Memory B cell (primary cell): ENCODE measurements at regions not wholly inside any gene's neighbourhood (a gene's known extent, or its start where the extent isn't known, plus 50 kb on each side); places are given as distances from the start of the nearest gene placed in this dataset.

Source experiments
- ATAC-seq: fragments of 150-1000 bp; cut with Tn5 transposase; 2 replicates; pipeline ENCODE4 v1.10.0; 2021; ENCODE audit warnings: low read depth, mild to moderate bottlenecking, moderate library complexity
- DNase-seq, 2 donors: peaks; one replicate each; pipeline ENCODE4 v3.0.0; 2022; ENCODE audit warnings: low spot score in 2 of 2
- H3K27ac Mint-ChIP-seq: one replicate; pipeline ENCODE4 v1.8.0; 2022; ENCODE audit warnings: mild to moderate bottlenecking, moderate library complexity, mixed read lengths
- H3K27me3 Mint-ChIP-seq: one replicate; pipeline ENCODE4 v1.8.0; 2022; ENCODE audit warnings: mixed read lengths
- H3K36me3 Mint-ChIP-seq: one replicate; pipeline ENCODE4 v1.8.0; 2022; ENCODE audit warnings: mild to moderate bottlenecking, mixed read lengths
- H3K4me1 Mint-ChIP-seq: one replicate; pipeline ENCODE4 v1.8.0; 2022; ENCODE audit warnings: mixed read lengths
- H3K4me3 Mint-ChIP-seq: one replicate; pipeline ENCODE4 v1.8.0; 2022; ENCODE audit warnings: mild to moderate bottlenecking, moderate library complexity, mixed read lengths
- H3K9me3 Mint-ChIP-seq: one replicate; pipeline ENCODE4 v1.8.0; 2022; ENCODE audit warnings: mixed read lengths

DNA sequence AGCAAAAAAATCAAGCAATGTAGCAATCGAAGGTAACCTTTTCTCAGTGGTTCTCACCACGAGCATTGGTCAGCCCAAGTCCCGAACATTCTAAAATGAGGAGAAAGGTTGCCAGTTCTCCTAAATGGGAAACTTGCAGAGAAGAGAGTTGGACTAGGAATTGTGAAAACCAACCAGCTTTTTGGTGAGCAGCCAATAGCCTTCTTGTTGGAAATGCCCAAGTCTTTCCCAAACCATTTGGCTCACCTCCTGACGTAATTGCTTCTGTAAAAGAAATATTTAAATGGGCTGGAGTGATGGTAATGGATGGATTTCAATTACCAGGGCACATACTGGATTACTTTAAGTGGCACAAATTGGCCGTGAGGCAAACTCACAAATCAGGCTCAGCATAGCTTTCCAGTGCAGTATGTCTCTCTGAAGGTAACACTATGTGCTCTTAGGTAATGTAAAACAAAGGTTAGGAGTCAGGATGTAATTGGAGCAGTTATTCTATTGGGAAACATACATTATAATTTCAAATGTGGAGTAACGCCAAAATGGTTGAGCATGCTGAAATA lies 423.2 kb downstream of the KLF5 start:
- DNase-seq, result no peak
- H3K36me3 Mint-ChIP-seq, result no peaks in the 10 kb centered on the region
- H3K27me3 Mint-ChIP-seq, result peaks cover 2% of the 10 kb centered on the region
- H3K4me3 Mint-ChIP-seq, result no peak overlapping the region
- no peak for ATAC-seq
- no peaks in the 10 kb centered on the region for H3K9me3 Mint-ChIP-seq
- no peaks in the 10 kb centered on the region for H3K4me1 Mint-ChIP-seq
- H3K27ac Mint-ChIP-seq, result no peak overlapping the region

DNA sequence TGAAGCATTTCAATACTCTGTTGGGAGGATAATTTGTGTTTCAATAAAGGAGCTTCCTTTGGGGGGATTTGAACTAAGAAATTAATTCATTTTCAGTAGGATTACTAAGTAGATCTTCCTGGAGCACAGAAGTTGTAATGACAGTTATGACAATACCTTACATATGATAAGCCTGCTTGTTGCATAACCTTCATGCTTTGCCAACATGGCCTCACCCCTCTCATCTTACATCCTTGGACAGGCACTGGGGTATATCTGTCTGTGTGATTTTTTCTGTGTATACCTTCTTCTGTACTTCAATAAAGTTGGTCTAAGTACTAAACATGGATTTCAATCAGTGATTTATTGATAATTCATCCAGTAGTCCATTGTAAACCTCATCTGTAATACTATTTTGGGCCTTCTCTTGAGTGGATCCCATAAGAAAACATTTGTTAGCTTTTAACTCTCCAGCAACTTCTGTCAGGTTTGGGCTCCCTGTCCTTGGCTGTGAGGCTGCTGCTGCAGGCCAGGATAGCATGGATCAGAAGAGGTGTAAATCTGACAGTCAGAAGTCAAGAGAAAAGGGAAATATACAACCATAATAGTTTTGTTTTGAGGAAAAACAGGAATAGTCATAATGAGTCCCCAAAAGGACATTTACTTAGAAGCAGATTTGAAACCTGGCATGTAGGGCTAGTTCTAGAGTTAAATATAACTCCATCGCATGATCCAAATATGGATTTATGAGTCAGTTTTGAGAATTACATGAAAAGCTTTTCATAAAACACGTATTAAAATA lies 422.2 kb downstream of the KLF5 start:
- no peak for DNase-seq
- Mint-ChIP-seq H3K27ac (no peak overlapping the region), H3K36me3 (no peaks in the 10 kb centered on the region), H3K4me3 (no peak overlapping the region), H3K4me1 (no peaks in the 10 kb centered on the region), H3K9me3 (no peaks in the 10 kb centered on the region), H3K27me3 (peaks cover 2% of the 10 kb centered on the region)
- ATAC-seq, result no peak

DNA sequence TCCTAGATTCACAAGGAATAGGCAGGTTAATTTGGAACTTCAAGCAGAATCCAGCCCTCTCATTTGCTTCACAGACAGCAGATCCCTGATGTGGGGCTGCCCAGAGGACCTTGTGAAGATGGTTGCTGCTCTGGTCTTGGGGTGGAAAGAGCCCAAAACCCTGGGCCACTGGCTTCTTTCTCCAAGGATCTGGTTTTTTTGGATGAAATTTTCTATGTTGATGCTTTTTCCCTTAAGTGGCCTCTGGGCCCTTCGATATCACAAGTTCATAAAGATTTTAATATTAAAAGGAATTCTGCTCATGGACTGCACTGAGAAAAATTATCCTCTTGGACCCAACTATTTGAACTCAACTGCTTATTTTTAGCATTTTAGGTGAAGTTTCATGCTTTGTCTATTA lies 421.1 kb downstream of the KLF5 start:
- Mint-ChIP-seq H3K4me1 (no peaks in the 10 kb centered on the region), H3K27ac (no peak overlapping the region), H3K36me3 (no peaks in the 10 kb centered on the region), H3K9me3 (no peaks in the 10 kb centered on the region), H3K27me3 (peaks cover 2% of the 10 kb centered on the region), H3K4me3 (no peak overlapping the region)
- ATAC-seq (no peak), DNase-seq (no peak)

DNA sequence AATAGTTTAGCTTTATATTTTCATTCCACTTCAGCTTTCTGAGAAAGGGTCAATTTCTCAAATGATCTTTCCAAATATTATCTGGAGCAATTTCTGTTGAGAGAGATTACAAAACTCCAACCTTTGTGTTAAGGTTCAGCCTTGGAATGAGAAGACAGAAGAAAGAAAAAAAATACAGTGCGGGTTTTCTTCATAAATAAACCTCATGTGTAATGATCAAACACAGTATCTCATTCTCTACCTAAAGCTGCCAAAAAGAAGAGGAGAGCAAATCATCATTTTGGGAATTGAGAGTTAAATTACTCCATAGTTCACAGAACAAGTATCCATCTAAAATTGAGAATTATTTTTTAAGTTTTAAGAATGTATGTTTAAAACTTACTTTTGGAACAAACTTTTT lies 420.5 kb downstream of the KLF5 start:
- Mint-ChIP-seq H3K4me3 (no peak overlapping the region), H3K27me3 (peaks cover 2% of the 10 kb centered on the region), H3K9me3 (no peaks in the 10 kb centered on the region), H3K27ac (no peak overlapping the region), H3K36me3 (no peaks in the 10 kb centered on the region), H3K4me1 (no peaks in the 10 kb centered on the region)
- DNase-seq, result no peak
- no peak for ATAC-seq

DNA sequence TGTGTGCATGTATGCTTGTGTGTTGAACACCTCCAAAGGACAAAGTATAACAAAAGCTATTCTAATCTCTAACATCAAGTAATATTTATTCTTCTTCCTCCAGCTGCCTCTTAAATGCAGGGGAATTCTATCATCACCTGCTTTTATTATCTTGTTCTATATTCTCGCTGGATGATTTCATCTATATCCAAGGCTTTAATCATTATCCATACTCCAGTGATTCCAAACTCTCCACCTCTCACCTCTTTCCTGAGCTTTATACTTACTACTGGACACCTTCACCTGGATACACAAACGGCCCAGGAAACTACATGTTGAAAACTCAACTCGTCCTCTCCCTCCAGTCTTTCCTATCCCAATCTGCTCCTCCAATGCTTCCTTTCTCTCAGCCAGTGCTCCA lies 418.6 kb downstream of the KLF5 start:
- no peaks in the 10 kb centered on the region for H3K36me3 Mint-ChIP-seq
- H3K9me3 Mint-ChIP-seq, result no peaks in the 10 kb centered on the region
- no peaks in the 10 kb centered on the region for H3K27me3 Mint-ChIP-seq
- no peaks in the 10 kb centered on the region for H3K4me1 Mint-ChIP-seq
- H3K27ac Mint-ChIP-seq, result no peak overlapping the region
- DNase-seq (no peak), ATAC-seq (no peak)
- no peak overlapping the region for H3K4me3 Mint-ChIP-seq

DNA sequence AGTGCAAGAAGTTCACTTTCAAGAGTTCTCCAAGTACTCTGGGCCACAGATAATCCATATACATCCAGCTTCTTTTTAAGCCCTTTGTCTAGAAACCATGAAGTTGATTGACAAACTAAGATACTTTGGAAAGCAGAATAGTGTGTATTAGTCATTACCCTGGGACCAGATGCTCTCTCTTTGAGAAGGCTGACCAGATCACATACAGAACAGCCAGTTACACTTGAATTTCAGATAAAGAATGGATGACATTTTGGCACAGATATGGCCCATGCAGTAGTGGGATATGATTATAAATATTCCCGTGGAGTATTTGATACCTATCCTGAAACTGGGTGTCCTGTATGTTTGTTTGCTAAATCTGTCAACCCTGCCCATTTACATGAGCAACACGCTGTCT lies 414.2 kb downstream of the KLF5 start:
- DNase-seq (no peak), ATAC-seq (no peak)
- no peaks in the 10 kb centered on the region for H3K27me3 Mint-ChIP-seq
- no peak overlapping the region for H3K4me3 Mint-ChIP-seq
- no peaks in the 10 kb centered on the region for H3K36me3 Mint-ChIP-seq
- H3K27ac Mint-ChIP-seq, result no peak overlapping the region
- H3K4me1 Mint-ChIP-seq, result no peaks in the 10 kb centered on the region
- H3K9me3 Mint-ChIP-seq, result peaks cover 9% of the 10 kb centered on the region

DNA sequence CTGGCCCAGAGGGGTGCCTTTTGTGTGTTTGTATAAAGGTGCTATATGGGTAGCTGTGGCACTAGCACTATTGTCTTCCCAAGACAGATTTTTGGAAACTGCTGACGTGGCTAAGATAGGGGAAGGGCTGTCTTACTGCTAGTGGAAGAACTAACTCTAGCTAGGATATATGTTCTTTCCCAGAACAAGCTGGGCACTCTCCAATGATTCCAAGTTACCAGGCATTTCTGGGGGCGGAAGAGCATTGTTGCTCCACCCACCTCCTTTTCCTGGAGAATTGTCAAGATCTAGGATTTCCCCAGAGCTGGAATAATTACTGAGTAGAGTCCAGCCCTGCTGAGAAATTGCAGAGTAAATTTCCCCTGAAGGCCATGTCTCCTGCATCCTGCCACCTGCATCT lies 408.3 kb downstream of the KLF5 start:
- Mint-ChIP-seq H3K4me3 (no peak overlapping the region), H3K9me3 (peaks cover 9% of the 10 kb centered on the region), H3K27ac (no peak overlapping the region), H3K4me1 (no peaks in the 10 kb centered on the region), H3K36me3 (no peaks in the 10 kb centered on the region), H3K27me3 (no peaks in the 10 kb centered on the region)
- ATAC-seq, result no peak
- no peak for DNase-seq

DNA sequence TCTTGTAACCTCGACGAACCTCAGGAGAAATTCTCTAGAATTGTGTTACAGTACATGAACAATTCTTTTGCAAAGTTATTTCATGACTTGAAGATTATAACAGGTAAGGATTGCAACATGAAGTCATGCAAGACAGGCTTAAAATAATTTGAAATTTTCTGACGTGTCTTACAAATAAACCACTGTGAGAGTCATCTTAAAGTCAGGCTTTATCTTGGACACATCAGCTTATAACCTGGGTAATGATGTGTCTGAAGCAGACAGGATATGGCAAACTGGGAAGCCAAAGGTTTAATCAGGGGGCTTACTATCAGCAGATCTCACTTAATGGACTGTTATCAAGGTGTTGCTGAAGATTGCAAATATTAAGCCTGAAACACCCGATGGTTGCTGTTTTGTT lies 407.8 kb downstream of the KLF5 start:
- Mint-ChIP-seq H3K4me3 (no peak overlapping the region), H3K27ac (no peak overlapping the region), H3K36me3 (no peaks in the 10 kb centered on the region), H3K4me1 (no peaks in the 10 kb centered on the region), H3K27me3 (no peaks in the 10 kb centered on the region), H3K9me3 (peaks cover 7% of the 10 kb centered on the region)
- ATAC-seq, result no peak
- DNase-seq, result no peak

DNA sequence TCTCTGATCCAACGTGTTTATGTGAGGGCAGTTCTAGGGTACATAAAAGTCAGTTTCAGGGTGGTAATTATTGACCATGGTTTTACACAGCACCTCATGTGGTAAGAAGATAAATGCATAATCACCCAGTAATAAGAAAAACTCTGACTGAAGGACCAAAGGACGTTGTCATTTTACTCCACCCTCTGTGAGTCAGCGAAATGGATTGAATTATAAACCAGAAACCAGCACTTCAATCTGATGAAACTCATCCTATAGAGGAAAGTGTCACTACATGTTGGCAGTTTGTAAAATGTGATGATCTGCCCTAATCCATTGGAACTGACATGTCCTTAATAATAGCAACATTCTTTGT lies 406.8 kb downstream of the KLF5 start:
- Mint-ChIP-seq H3K27me3 (no peaks in the 10 kb centered on the region), H3K4me3 (no peak overlapping the region), H3K4me1 (no peaks in the 10 kb centered on the region), H3K9me3 (peaks cover 3% of the 10 kb centered on the region), H3K36me3 (no peaks in the 10 kb centered on the region), H3K27ac (no peak overlapping the region)
- DNase-seq (no peak), ATAC-seq (no peak)

DNA sequence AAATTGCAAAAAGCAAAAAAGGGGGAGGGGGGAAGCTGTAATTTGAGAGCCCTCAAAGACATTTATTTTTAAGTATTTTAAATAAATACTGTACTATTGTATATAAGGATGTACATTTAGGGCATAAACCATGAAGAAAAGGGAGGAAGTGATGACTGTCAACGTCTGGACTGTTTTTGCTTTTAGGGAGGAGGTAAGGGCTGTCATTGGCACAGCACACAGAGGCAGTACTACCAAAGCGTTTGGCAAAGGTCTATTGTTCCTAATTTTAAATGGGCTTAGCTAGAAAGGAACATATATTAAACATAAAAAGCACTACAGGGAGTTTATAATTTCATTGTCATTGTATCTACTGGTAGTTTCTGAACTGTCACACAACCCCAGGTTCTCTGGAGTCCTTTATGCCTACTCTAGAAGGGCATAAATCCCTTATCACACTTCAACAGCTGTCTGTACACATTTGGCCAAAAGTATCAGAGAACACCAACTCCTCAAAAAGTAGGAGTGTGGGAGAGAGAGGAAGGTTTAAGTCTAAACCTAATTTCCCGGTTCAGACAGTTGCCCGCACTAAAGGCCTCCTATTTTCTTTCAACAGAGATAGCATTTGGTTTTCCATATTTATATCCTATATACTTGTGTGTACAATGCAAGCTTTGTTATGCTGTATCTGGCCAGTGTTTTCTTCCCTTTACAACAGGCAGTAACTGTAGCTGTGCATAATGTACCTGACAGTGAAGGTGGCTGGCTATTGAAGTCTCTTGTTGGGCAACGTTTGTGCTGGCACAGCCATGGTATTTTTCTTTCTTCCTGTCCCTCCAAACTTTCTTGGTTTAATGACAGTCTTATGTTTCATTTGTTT lies 406.2 kb downstream of the KLF5 start:
- peaks cover 7% of the 10 kb centered on the region for H3K9me3 Mint-ChIP-seq
- no peak overlapping the region for H3K27ac Mint-ChIP-seq
- no peaks in the 10 kb centered on the region for H3K4me1 Mint-ChIP-seq
- ATAC-seq (no peak), DNase-seq (no peak)
- H3K36me3 Mint-ChIP-seq, result no peaks in the 10 kb centered on the region
- H3K27me3 Mint-ChIP-seq, result no peaks in the 10 kb centered on the region
- H3K4me3 Mint-ChIP-seq, result no peak overlapping the region

DNA sequence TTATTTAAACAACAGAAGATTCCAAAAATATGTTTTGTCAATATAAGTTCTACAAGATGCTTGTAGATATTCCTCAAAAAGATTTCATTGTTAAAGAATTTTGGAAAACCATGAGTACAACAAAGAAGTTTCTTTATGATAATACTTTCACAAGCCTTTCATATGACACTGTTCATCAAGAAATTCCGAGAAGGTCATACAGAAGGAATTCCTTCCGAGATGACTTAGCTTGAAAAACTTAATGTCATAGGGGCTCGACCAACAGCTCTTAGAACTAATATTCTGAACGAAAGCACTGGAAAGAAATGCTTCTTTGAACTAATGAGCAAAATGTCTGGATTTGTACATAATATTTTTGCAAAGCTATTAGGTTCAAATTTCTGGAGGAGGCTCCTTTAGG lies 403.4 kb downstream of the KLF5 start:
- H3K27ac Mint-ChIP-seq, result no peak overlapping the region
- no peak for DNase-seq
- ATAC-seq, result no peak
- H3K4me3 Mint-ChIP-seq, result no peak overlapping the region
- no peaks in the 10 kb centered on the region for H3K27me3 Mint-ChIP-seq
- H3K9me3 Mint-ChIP-seq, result peaks cover 6% of the 10 kb centered on the region
- H3K4me1 Mint-ChIP-seq, result no peaks in the 10 kb centered on the region
- no peaks in the 10 kb centered on the region for H3K36me3 Mint-ChIP-seq

DNA sequence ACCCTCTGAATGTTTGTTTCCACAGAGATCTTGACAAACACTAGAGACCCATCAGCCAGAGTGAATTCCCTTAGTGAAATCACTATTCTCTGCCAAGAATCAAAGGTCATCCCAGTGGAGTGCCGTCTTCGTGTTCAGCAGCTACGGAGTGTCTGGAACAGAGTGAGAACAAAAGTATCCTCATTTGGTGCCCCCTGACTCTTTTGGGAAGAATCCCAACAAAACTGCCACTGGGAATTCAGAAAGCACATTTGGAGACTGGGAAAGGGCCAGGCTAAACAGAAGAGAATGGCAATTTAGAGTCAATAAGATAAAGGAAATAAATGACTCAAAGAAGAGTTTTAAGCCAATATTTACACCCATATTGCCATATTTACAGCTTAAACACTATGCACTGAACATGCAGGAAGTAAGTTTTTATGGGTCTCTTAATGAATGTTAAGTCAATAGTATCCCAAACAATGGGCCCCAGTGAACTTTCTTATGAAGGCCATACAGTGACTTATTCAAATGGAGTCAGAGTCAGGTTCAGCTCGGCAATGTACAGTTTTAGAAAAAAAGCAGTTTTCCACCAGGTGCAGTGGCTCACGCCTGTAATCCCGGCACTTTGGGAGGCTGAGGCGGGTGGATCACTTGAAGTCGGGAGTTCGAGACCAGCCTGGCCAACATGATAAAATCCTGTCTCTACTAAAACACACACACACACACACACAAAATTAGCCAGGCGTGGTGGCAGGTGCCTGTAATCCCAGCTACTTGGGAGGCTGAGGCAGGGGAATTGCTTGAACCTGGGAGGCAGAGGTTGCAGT lies 392.6 kb downstream of the KLF5 start:
- no peak for ATAC-seq
- Mint-ChIP-seq H3K27ac (no peak overlapping the region), H3K27me3 (no peaks in the 10 kb centered on the region), H3K9me3 (peaks cover 6% of the 10 kb centered on the region), H3K4me3 (no peak overlapping the region), H3K4me1 (no peaks in the 10 kb centered on the region), H3K36me3 (no peaks in the 10 kb centered on the region)
- DNase-seq, result no peak

DNA sequence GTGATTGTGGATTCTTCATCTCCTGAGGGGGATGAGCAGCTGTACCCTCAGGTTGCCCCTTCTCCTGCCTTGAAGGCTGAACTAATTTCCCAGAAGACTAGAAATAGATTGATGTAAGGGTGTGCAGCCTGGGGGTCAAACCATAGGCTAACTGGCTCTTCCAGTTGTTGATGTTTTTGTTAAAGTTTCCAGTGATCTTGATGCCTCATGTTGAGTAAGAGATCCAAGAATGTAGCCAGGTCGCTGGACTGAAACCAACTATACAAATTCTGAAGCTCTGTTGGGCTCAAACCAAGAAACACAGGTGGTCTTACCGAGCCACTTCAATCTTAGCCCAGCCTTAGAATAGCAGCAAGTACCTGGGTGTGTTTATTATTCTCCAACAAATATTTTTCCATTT lies 391.8 kb downstream of the KLF5 start:
- DNase-seq, result no peak

DNA sequence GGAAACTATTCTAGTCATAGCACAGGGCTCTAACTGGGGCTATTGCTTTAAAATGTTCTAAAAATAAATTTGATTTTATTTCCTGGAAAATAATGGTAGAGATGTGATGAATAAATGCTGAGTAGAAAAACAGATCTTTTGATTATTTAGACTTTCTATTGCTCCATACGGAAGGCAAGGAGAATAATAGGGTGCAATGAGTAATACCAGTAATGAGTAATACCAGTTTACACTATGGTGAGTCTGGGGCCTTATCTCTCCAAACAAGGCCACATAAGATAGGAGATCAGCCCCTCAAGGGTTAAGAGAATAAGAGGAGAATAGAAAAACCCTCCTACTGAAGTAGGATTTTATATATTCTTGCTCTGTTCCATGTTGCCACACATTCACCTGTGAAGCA lies 390.4 kb downstream of the KLF5 start:
- Mint-ChIP-seq H3K9me3 (peaks cover 7% of the 10 kb centered on the region), H3K4me1 (no peaks in the 10 kb centered on the region), H3K36me3 (no peaks in the 10 kb centered on the region), H3K27me3 (no peaks in the 10 kb centered on the region), H3K27ac (no peak overlapping the region), H3K4me3 (no peak overlapping the region)
- ATAC-seq (no peak), DNase-seq (no peak)

More for the DNA sequence above, 391.8 kb downstream of the KLF5 start:
- Mint-ChIP-seq H3K4me1 (no peaks in the 10 kb centered on the region), H3K9me3 (peaks cover 3% of the 10 kb centered on the region), H3K36me3 (no peaks in the 10 kb centered on the region), H3K27ac (no peak overlapping the region), H3K27me3 (no peaks in the 10 kb centered on the region), H3K4me3 (no peak overlapping the region)
- no peak for ATAC-seq
